HG03108 (cell line): ENCODE measurements at regions not wholly inside any gene's neighbourhood (a gene's known extent, or its start where the extent isn't known, plus 50 kb on each side); places are given as distances from the start of the nearest gene placed in this dataset.

ENCODE experiments used
- ATAC-seq: cut with Tn5 transposase; IDR thresholded peaks from one replicate; pipeline ENCODE4 v1.9.1; 2021; ENCODE audit warnings: moderate library complexity; ENCODE audit not compliant: unreplicated experiment

- ATAC-seq, result no peak
Measured at GRCh38 chr6:146865756-146866379, 267.1 kb downstream of the ADGB start.

DNA sequence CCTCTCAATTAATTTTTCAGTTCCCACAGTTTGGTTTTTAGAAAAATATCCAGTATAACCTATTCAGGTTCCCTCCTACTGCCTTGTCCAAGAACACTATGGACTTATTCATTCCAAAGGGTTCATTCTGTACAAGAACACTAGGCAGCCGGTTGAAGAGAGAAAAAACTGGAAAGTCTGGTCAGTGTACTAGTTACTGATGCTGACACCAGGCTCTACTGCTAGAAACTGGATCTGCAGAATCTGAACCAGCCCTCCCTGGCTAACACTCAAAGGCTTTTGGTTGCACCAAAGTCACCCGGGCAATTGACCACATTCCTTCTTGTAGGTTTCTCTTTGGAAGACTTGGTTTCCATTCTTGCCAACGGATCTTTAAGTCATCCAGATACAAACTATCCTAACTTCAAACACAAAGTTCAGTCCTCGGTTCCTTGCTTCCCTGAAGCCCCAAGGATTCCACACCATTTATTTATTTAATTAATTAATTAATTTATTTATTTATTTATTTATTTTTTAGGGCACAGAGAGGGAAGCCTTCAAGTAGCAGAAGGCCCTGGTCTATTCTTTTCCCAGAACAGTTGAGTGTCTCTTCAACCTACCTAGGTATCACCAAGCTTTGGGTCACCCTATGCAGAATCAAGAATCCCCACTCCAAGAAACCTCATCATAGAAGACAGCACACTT, 268.1 kb downstream of the ADGB start:
- no peak for ATAC-seq

GRCh38 chr6:146868671-146869209, 270.0 kb downstream of the ADGB start:
- no peak for ATAC-seq

DNA sequence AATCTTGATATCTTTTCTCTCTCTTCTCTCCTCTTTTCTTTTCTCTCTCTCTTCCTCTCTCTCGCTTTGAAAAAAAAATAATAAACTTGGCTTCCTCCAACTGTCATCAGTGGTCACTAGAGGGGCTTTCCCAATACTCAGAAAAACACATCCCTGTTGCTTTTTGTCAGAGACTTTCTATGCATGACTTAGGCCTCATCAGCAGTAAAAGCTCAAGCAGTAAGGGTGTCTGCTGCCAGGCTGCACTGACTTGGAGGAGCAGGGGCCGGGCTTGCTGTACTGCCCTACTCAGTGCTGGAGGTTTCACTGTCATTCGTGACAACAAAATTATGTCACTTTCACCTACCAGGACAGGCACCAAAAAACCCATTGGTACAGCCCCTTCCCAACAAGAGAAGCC, 272.0 kb downstream of the ADGB start:
- peak; percentile 83 for ATAC-seq

DNA sequence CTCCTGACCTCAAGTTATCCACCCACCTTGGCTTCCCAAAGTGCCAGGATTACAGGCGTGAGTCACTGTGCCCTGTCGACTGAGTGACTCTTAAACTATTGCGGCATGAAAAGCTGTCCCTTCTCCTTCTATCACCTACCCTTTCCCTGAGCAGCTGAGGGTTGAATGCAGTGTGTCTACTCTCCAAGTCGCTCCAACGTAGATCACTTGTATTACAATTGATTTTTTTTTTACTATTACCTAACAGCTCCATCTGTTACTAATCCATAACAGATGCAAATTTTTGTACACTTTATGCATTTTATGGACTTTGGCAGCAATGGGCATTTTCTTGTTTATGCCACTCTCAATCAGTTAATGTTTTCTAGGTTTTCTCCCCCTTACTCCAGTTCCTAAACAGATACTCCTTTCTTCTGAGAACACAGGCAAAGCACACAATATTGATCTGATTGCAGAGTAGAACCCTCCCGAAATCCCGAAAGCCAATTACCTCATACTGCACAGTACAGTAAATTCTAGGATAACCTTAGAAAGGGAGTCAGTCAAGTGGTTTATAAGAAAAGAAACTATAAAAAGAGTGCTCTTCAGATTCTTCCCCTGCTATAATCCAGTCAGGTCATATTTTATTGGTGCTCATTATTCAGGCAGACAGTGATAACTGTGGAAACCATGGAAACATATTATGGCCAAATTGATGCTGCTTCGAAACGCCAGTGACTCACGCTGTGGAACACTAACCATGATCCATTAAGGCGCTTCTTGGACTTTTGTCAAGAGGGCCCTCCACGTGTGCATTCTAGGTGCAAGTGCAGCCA, 273.0 kb downstream of the ADGB start:
- no peak for ATAC-seq

DNA sequence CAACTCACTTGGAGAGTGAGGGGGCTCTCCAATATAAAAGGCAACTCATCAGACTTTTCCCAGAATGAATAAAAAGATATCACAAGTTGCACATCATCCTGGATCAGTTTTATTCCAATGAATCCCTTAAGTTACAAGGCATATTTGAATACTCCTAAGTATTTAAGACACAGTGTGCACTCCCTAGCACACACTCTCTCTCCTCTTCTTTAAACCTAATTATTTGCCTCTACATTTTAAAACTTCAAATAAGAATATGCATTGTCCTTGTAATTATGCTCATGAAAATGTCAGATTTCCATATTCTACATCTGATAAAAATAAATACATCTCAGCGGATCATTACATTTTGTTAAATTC, 273.6 kb downstream of the ADGB start:
- no peak for ATAC-seq

GRCh38 chr6:146874278-146875018, 275.7 kb downstream of the ADGB start:
- no peak for ATAC-seq

DNA sequence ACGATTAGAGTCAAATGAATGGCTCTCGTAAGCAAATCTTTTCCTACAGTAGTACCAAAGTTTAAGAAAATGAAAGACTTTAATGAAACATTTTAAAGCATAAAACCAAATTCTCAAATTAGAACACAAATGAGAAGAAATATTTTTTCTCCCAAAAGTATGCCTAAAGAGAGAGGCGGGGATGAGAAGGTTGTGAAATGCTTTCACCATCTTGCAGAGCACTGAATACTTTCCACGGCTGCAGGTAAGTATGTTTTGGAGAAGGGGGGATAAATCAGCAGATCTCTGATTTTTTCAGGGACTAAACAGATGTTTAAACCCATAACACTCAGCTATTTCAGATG, 277.1 kb downstream of the ADGB start:
- ATAC-seq, result no peak

DNA sequence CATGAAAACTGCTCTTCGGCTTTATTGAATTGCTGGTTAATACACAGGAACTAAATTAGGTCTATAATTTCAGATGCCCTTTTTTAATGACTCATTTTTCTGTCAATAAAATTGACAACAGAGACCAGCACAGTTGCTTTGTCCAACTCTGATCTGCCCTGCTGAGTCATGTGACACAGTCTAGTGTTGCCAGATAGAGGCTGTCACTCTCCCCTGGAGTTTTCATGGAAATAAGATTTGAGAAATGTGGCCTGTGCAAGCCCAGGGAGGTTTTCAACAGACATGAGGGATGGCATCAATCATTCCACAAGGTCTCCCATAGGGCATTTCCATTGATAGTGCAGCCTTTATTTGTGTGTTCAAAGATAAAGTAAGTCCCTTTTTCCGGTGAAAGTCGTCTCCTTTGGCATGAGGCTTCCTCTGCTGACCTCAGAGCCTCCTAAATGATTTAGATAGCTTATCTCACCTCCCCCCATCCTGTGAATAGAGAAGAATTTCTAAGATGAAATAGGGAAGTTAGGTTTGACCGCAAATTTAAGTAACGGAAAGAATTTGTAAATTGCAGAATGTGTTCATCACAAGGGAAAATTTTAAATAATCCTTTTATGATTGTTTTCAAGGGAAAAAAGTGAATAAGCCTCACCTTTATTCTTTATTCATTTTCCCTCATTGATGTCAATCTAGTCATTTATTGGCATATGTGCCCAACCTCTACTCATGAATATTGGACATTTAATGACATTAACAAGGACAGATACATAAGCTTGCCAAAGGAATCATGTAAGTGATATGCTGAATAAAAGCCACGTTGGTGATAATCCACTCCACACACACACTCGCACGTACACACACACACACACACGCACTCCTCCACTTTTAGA, 277.7 kb downstream of the ADGB start:
- no peak for ATAC-seq

GRCh38 chr6:146878168-146878951, 279.6 kb downstream of the ADGB start:
- ATAC-seq, result no peak

DNA sequence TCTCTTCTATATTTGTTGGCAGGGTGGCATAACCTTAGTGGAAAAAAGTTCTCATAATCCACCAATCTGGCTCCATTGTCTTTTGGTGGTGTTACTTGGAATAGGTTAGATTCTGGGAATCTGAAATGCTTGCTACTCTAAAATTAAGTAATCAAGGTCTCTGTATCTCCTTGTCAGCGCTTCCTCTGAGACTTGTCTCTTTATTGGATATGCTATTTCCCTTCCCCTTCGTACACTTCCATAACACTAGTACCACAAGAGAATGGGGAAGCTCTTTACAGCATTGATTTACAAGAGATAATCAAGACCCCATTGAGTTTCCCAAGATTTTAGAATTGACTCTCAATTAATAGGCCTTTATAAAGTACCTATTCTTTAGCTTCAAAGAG, 280.2 kb downstream of the ADGB start:
- ATAC-seq, result no peak

- ATAC-seq, result no peak
Measured at GRCh38 chr6:146879406-146880117, 280.8 kb downstream of the ADGB start.

DNA sequence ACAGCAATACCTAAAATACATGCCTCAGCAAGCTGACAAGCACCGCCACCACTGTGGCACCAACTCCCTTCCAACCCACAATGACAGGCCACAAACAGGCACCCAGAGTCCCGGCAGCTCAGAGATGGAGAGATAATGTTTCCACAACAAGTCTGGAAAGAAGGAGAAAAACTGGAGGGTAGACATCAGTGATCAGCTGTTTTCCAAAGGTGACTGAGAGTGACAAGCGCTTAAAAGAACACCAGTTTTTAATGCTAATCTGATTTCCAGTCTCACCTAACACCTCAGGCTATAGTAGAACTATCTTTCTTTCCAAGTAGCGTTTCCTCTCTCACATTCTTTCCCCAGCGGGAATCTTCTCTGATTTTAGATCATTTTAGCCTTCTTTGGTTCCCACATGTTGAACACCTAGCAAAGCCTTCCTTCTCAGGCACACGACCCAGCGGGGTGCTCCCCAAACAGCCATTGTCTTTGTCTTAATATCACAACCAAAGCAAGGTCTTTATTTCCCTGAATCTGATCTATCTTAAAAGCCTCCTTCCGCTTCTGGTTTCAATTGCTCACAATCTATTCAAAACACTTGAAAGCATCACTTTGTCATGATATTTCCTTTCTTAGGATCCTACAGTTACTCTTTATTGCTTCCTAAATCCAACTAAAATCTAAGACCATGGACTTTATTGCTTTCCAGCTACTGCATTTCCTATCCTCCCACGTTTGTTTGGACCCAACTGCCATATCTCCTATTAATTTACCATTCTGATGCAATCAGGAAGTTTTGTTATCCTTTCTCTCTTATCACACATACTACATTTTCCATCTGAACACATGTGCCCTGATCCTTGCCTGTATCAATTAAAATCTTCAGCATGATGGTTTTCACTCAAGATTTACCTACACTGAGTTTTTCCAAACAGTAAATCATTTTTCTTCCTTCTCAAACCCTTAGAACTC, 282.7 kb downstream of the ADGB start:
- no peak for ATAC-seq

- no peak for ATAC-seq
Measured at GRCh38 chr6:146883640-146884531, 285.1 kb downstream of the ADGB start.

DNA sequence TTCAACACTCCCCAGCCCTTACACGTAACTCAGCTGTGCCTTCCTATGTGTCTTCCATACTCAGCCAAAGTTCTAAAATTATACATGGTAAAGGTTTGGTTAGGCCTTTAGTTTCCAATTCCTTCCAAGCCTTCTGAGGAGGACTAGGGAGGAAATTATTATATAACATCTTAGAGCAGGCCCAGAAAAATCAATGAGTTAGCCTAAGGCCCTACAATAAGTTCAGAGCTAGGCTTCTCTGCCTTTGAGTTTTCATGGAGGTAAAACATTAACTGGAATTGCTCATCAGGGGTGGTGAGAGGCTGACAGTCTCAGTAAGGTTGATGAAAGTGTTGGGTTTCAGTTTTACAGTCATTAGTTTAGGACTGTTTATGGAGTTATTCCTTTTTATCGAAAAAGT, 286.0 kb downstream of the ADGB start:
- ATAC-seq, result peak; percentile 95

GRCh38 chr6:146885708-146886457, 287.1 kb downstream of the ADGB start:
- ATAC-seq, result no peak
